ENCODE measurements at regions not wholly inside any gene's neighbourhood (a gene's known extent, or its start where the extent isn't known, plus 50 kb on each side); places are given as distances from the start of the nearest gene placed in this dataset.

DNA sequence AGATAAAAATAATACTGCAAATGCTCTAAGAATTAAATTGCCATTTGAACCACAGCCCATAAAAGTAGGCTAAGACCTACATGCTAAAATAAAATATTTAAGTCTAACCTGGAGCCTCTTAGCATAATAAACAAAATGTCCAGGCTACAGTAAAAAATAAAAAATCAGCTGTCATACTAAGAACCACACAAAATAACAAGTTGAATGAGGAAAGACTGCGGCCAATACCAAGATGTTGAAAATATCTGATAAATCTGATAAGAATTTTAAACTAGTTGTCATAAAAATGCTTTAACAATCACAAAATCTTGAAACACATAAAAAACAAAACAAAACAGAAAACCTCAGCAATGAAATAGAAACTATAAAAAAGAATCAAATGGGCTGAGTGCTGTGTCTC, 336.9 kb upstream of the MSX2 start:
- Histone ChIP-seq H3K9ac (replicated peaks in 1 of 4; ENCODE audit: extremely low read depth in 1 of 4, low read depth in 3 of 4, low read length in 3 of 4) (no peak overlapping the region), H3K79me2 (ENCODE audit: control insufficient read depth in 1 of 2, insufficient read depth in 2 of 2, low read length in 2 of 2) (no peaks in the 10 kb centered on the region), H3K23ac (ENCODE audit: insufficient read length) (no peak overlapping the region), H2BK5ac (ENCODE audit: low read depth, low read length) (no peak overlapping the region), H3K14ac (ENCODE audit: insufficient read length) (no peak overlapping the region), H3K4ac (replicated peaks; ENCODE audit: insufficient read length, low read depth, low read length) (no peak overlapping the region), H4K20me1 (replicated peaks in 1 of 2; ENCODE audit: control insufficient read depth in 1 of 2, insufficient read depth in 2 of 2, low read length in 2 of 2) (no peaks in the 10 kb centered on the region), H3K27me3 (replicated peaks in 1 of 4; ENCODE audit: control insufficient read depth in 3 of 4, extremely low read depth in 1 of 4, insufficient read depth in 3 of 4, low read length in 3 of 4) (no peaks in the 10 kb centered on the region), H4K5ac (ENCODE audit: insufficient read length, low read depth, low read length) (no peak overlapping the region), H3K27ac (ENCODE audit: low read depth, low read length) (no peak overlapping the region), H2AK5ac (ENCODE audit: low read depth, low read length) (no peak overlapping the region), H3K9me3 (ENCODE audit: insufficient read depth in 2 of 2, low read depth in 1 of 2, low read length in 1 of 2) (no peaks in the 10 kb centered on the region), H3K56ac (replicated peaks; ENCODE audit: insufficient read length, low read depth, low read length) (no peak overlapping the region), H3K79me1 (ENCODE audit: low read depth, low read length) (no peaks in the 10 kb centered on the region), H2BK12ac (ENCODE audit: low read depth, low read length) (no peak overlapping the region), H2BK120ac (replicated peaks; ENCODE audit: low read depth, low read length) (no peak overlapping the region), H4K8ac (ENCODE audit: extremely low read depth, insufficient read depth, low read length) (no peak overlapping the region), H2AFZ (ENCODE audit: low read length) (no peak overlapping the region), H3K4me1 (replicated peaks in 1 of 4; ENCODE audit: control insufficient read depth in 3 of 4, insufficient read depth in 4 of 4, low read length in 3 of 4) (peaks cover 0 to 2% (median 0%) of the 10 kb centered on the region in 4 experiments; a peak in 1 of 7 replicates), H2BK15ac (ENCODE audit: low read length) (no peak overlapping the region), H4K91ac (replicated peaks; ENCODE audit: insufficient read length, low read length) (no peak overlapping the region), H3K23me2 (ENCODE audit: low read depth, low read length) (no peaks in the 10 kb centered on the region), H3K4me3 (ENCODE audit: extremely low read depth in 1 of 4, insufficient read depth in 2 of 4, low read depth in 3 of 4, low read length in 4 of 4) (no peak overlapping the region), H3K18ac (ENCODE audit: extremely low read depth, low read length) (no peak overlapping the region), H2BK20ac (ENCODE audit: low read length) (no peak overlapping the region), H3K4me2 (ENCODE audit: insufficient read depth in 1 of 2, low read depth in 2 of 2, low read length in 2 of 2) (no peak overlapping the region), H3K36me3 (ENCODE audit: control insufficient read depth in 2 of 4, insufficient read depth in 4 of 4, low read length in 3 of 4) (no peaks in the 10 kb centered on the region)
- CTCF ChIA-PET (ENCODE audit: partially characterized antibody) = interaction anchor here (0.7 to 0.9 kb wide), 2 partner anchors 13 to 32 kb away, joined by 3 read pairs; no protein-coding TSS in a partner anchor
- DNase-seq (ENCODE audit: low read depth in 1 of 2, low spot score in 2 of 2) = no peak
- POLR2A ChIA-PET (ENCODE audit: partially characterized antibody) = no interaction called here
- no peak for TF ChIP-seq POLR2AphosphoS5 (IDR thresholded peaks at IDR 0.05; ENCODE audit: low read depth, low read length)
- no peak for TF ChIP-seq TAF1 (IDR thresholded peaks at IDR 0.05; ENCODE audit: low read depth, low read length)
- TF ChIP-seq, protein P1, sequence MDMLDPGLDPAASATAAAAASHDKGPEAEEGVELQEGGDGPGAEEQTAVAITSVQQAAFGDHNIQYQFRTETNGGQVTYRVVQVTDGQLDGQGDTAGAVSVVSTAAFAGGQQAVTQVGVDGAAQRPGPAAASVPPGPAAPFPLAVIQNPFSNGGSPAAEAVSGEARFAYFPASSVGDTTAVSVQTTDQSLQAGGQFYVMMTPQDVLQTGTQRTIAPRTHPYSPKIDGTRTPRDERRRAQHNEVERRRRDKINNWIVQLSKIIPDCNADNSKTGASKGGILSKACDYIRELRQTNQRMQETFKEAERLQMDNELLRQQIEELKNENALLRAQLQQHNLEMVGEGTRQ (IDR thresholded peaks at IDR 0.05; ENCODE audit: low read length) = no peak
- no peak for TF ChIP-seq KDM4A (IDR thresholded peaks at IDR 0.05; ENCODE audit: low read depth, low read length, severe bottlenecking)
- TF ChIP-seq RXRA (IDR thresholded peaks at IDR 0.05; ENCODE audit: insufficient read depth, low read depth, low read length) = no peak
- TF ChIP-seq SRF (IDR thresholded peaks at IDR 0.05; ENCODE audit: low read depth, low read length) = no peak
- TF ChIP-seq CHD2 (IDR thresholded peaks at IDR 0.05; ENCODE audit: low read length) = no peak
- no peak for TF ChIP-seq SUZ12 (IDR thresholded peaks at IDR 0.05; ENCODE audit: low read length)
- TF ChIP-seq SP2 (IDR thresholded peaks at IDR 0.05; ENCODE audit: low read length) = no peak
- no peak for TF ChIP-seq SIX5 (IDR thresholded peaks at IDR 0.05; ENCODE audit: low read depth, low read length)
- TF ChIP-seq RFX5 (IDR thresholded peaks at IDR 0.05; ENCODE audit: borderline replicate concordance, low read depth, low read length) = no peak
- TF ChIP-seq, protein P2, sequence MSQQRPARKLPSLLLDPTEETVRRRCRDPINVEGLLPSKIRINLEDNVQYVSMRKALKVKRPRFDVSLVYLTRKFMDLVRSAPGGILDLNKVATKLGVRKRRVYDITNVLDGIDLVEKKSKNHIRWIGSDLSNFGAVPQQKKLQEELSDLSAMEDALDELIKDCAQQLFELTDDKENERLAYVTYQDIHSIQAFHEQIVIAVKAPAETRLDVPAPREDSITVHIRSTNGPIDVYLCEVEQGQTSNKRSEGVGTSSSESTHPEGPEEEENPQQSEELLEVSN (IDR thresholded peaks at IDR 0.05) = no peak
- TF ChIP-seq SIRT6 (IDR thresholded peaks at IDR 0.05; ENCODE audit: low read length) = no peak
- FAIRE-seq = no peak
- WGBS, 2 experiments (ENCODE audit: extremely low coverage in 1 of 2, insufficient coverage in 1 of 2, insufficient read length in 1 of 2, insufficient replicate concordance in 2 of 2, low coverage in 1 of 2, low lambda C conversion rate in 2 of 2, missing lambda C conversion rate in 1 of 2) = 90% methylated on average over 1 of the region's 1 CpG; no CpG with 5 or more reads in 1 of the 2 experiments
